HFFc6 (cell line): ENCODE measurements at regions not wholly inside any gene's neighbourhood (a gene's known extent, or its start where the extent isn't known, plus 50 kb on each side); places are given as distances from the start of the nearest gene placed in this dataset.

Experiments used
- DNase-seq: peaks from one replicate; pipeline ENCODE4 v3.0.0-alpha.2; 2018
- H3K27ac Mint-ChIP-seq: 2 replicates; pipeline ENCODE4 v1.8.0; 2020; ENCODE audit warnings: mild to moderate bottlenecking, mixed read lengths
- H3K27me3 Mint-ChIP-seq: 2 replicates; pipeline ENCODE4 v1.8.0; 2021; ENCODE audit warnings: mild to moderate bottlenecking, moderate library complexity, mixed read lengths; ENCODE audit not compliant: insufficient read depth
- H3K36me3 Mint-ChIP-seq: 2 replicates; pipeline ENCODE4 v1.8.0; 2021; ENCODE audit warnings: low read depth, mixed read lengths
- H3K4me1 Mint-ChIP-seq: 2 replicates; pipeline ENCODE4 v1.8.0; 2020; ENCODE audit warnings: low read depth, mixed read lengths
- H3K4me3 Mint-ChIP-seq: 2 replicates; pipeline ENCODE4 v1.8.0; 2020; ENCODE audit warnings: mild to moderate bottlenecking, moderate library complexity, mixed read lengths
- H3K9me3 Mint-ChIP-seq: 2 replicates; pipeline ENCODE4 v1.8.0; 2020; ENCODE audit warnings: mild to moderate bottlenecking, mixed read lengths
- CTCF ChIP-seq: fragments of 200-600 bp; sonication (generic); IDR thresholded peaks from 2 replicates; pipeline ENCODE4 v1.5.0; 2021; ENCODE audit warnings: antibody characterized with exemption, mild to moderate bottlenecking

GRCh38 chr6:43976706-43977403 is 150.4 kb downstream of the MRPL14 start:
- no peak for DNase-seq
- Mint-ChIP-seq H3K4me1 (peaks cover 63% of the 10 kb centered on the region), H3K27me3 (peaks cover 2% of the 10 kb centered on the region; the same call in 1 of the 2 replicates), H3K4me3 (no peak overlapping the region), H3K36me3 (peaks cover 7% of the 10 kb centered on the region; the same call in 1 of the 2 replicates), H3K9me3 (no peaks in the 10 kb centered on the region), H3K27ac (no peak overlapping the region)
- TF ChIP-seq CTCF, result no peak

GRCh38 chr6:43974643-43975230 is 152.5 kb downstream of the MRPL14 start:
- Mint-ChIP-seq H3K4me1 (peaks cover 68% of the 10 kb centered on the region), H3K4me3 (peak overlapping the region; percentile 1; the same call in 1 of the 2 replicates), H3K27me3 (peaks cover 4% of the 10 kb centered on the region), H3K27ac (no peak overlapping the region), H3K36me3 (peaks cover 7% of the 10 kb centered on the region; the same call in 1 of the 2 replicates), H3K9me3 (no peaks in the 10 kb centered on the region)
- no peak for DNase-seq
- no peak for TF ChIP-seq CTCF

GRCh38 chr6:43973357-43973756 is 153.9 kb downstream of the MRPL14 start:
- DNase-seq, result peak; percentile 28
- Mint-ChIP-seq H3K9me3 (no peaks in the 10 kb centered on the region), H3K4me3 (no peak overlapping the region), H3K27me3 (peaks cover 2% of the 10 kb centered on the region), H3K27ac (peak overlapping the region; percentile 86; the same call in 1 of the 2 replicates), H3K36me3 (peaks cover 7% of the 10 kb centered on the region; the same call in 1 of the 2 replicates), H3K4me1 (peaks cover 62% of the 10 kb centered on the region)
- no peak for TF ChIP-seq CTCF

- H3K9me3 Mint-ChIP-seq, result no peaks in the 10 kb centered on the region
- peaks cover 57% of the 10 kb centered on the region for H3K4me1 Mint-ChIP-seq
- peaks cover 7% of the 10 kb centered on the region; the same call in 1 of the 2 replicates for H3K36me3 Mint-ChIP-seq
- peak overlapping the region; percentile 56 for H3K4me3 Mint-ChIP-seq
- peaks cover 2% of the 10 kb centered on the region for H3K27me3 Mint-ChIP-seq
- no peak for TF ChIP-seq CTCF
- DNase-seq, result peak; percentile 85
- peak overlapping the region; percentile 86 for H3K27ac Mint-ChIP-seq
Measured at GRCh38 chr6:43972913-43973300, 154.3 kb downstream of the MRPL14 start.

- TF ChIP-seq CTCF, result no peak
- H3K4me3 Mint-ChIP-seq, result peak overlapping the region; percentile 56
- H3K36me3 Mint-ChIP-seq, result peaks cover 7% of the 10 kb centered on the region; the same call in 1 of the 2 replicates
- no peak for DNase-seq
- peak overlapping the region; percentile 86 for H3K27ac Mint-ChIP-seq
- no peaks in the 10 kb centered on the region for H3K9me3 Mint-ChIP-seq
- H3K27me3 Mint-ChIP-seq, result peaks cover 2% of the 10 kb centered on the region
- H3K4me1 Mint-ChIP-seq, result peaks cover 52% of the 10 kb centered on the region
Measured at GRCh38 chr6:43972179-43972912, 154.9 kb downstream of the MRPL14 start.
